GM21447 (cell line): ENCODE measurements at regions not wholly inside any gene's neighbourhood (a gene's known extent, or its start where the extent isn't known, plus 50 kb on each side); places are given as distances from the start of the nearest gene placed in this dataset.

ENCODE experiments used
- ATAC-seq: cut with Tn5 transposase; IDR thresholded peaks from one replicate; pipeline ENCODE4 v1.9.1; 2021; ENCODE audit not compliant: unreplicated experiment

DNA sequence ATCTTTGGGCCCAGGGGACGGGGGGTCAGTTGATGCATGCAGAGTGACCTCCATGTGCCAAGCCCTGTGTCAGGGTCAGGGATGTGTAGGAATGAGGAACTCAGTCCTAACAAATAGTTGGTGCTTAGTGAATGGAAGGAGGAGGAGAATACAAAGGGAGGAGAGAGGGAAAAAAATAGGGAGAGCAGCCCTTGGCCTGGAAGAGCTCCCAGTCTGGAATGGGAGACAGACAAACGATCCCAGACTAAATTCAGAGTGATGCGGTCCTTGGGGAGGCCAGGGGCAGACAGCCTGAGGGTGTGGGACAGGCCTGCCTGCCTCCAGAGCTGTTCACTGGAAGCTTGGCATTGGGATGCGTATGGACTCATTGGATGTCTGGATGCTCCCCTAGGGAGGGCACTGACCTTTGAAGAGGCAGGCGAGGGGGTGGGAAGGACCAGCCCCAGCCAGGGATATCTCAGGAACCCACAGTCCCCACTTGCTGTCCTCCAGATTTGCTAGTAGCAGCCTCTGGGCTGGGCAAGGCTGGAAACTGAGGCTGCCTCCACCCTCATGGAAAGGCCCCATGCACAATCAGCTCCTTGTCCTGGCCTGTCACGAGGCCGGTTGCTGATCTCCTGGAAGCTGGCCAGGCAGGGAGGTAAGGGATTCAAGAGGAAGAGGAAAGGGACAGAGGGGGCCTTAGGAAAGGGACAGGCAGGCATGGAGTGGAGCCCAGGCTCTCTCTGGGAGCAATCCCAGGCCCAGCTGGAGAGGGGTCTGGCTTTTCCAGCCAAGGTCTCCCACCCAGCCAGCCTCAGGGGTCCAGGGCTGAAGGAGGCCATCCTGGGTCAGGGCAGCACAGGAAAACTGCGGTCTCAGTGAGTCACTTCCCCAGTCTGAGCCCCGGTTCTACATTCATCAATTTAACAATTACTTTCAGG is 69.0 kb upstream of the GGTA1 start:
- no peak for ATAC-seq

DNA sequence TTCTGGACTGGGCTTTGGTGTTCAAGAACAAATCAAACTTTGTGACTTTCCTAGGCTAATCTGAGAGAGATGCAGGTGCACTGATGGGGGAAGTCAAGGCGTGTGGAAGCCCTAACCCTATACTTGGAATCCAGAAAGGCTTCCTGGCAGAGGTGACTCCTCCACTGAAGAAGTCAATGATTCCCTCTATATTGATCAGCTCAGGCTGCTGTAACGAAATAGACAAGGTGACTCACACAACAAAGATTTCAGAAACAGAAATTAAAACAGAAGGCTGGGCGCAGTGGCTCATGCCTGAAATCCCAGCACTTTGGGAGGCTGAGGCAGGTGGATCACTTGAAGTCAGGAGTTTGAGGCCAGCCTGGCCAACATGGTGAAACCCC is 69.6 kb upstream of the GGTA1 start:
- no peak for ATAC-seq

DNA sequence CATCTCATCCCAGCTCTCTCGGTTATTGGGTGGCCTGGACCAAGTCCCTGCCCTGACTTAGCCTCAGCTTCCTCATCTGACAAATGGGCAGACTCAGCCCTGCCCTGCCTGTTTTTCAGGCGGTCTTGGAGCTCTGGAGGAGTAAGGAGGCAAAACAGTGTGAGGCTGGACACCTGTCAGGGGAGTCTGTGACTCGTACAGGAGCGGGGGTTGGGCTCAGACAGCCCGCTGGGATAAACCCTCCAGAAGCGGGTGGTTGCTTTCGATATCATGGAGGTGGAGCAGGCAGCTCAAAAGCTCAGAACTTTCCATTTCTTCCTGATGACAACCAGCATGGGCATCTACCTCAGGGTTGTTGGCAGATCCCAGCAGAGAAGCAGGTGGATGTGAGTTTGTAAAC is 72.9 kb upstream of the GGTA1 start:
- no peak for ATAC-seq

DNA sequence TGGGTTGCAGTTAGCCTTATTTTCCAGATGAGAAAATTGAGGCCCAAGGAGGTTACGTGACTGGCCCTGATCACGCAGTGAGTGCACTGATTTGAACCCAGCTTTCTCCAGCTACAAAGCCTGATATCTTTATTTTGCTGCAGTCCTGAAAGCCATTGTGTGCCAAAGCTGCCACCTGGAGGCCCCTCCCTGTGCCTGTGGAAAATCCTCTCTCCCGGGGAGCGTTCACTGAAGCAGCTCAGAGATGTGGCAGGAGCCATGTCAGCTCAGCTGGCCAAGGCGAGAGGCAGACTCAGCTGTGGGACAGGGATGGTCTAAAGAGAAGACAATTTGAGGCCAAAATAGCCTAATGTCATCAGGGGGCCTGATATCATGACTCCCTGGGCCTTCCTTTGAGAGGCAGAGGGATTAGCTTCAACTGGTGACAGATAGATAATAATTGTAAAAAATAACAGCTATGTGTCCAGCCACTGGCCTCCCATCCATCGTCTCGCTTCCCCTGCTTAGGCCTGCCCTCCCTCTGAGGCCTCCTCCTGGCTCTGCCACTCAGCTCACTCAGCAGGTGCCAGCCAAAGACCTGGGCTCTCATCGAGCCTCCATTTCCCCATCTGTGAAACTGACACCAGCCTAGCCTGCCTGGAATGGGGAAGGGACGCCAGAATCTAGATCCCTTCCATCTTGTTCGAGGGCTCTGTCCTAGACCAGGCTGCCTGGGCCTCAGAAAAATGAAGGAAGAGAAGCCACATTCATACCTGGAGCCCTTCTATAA is 74.3 kb upstream of the GGTA1 start:
- no peak for ATAC-seq

DNA sequence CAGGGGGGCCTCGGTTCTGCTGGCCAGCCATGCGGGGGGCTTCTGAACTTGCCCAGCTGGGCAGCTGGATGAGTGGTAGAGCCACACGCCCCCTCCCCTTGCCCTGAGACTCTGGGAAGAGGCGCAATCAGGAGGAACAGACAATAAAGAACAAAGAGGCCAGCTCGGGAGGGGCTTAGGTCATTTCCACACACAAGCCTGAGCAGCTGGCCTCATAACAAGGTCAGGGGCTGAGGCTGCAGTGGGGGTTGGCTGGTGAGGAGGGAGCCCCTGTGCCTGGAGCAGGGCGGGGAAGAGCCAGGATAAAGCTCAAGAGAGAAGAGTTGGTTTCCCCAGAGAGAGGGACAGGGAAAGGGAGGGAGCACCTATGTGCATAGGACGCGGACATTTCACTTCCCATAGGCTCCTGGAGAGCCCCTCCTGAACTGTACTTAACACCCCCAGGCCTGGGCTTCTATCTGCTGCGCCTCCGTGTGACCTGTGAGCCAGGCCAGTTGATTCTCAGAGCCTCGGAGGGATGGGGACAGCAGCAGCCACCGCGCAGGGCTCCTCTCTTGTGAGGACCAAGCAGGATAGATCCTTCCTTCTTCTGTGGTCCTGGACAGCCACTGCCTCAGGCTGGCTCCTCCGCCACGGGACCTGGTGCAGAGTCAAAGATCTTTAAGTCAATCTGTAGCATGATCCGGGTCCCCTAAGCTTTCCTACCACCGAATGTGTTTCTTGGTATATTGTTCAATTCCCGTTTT is 75.3 kb upstream of the GGTA1 start:
- no peak for ATAC-seq

DNA sequence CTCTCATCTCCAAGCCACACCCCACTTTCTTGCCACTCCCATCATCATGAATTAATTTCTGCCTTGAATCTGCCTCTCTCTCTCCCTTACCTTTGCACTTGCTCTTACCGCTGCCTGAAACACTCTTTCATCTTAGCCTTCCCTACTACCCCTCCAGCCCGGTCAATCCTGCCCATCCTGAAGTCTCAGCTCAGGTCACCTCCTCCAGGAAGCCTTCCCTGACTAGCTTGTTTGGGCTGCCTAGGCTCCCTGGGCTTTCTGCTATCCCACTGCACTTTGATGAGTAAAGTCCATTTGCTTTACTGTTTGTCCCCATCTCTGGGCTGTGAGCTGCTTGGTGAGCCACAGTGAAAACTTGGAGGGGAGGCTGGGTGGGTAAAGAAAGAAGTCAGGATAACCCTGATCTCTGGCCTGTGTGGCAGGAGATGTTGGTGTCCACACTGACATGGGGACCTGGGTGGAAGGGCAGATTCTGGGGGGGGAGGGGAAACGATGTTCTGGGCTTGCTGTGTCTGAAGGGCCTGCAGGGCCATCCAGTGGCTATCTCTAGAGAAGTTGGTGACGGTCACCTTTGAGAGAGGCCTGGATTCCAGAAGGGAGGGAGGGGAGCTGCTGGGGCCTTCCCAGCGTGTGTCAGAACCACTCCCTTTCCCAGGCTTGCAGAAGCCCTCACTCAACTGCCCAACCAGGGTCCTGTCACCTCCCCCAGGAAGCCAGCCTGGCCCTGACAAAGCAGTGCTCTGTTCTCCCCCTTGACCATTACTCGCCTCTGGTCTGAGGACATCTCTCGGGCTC is 75.0 kb upstream of the DAB2IP start:
- no peak for ATAC-seq

DNA sequence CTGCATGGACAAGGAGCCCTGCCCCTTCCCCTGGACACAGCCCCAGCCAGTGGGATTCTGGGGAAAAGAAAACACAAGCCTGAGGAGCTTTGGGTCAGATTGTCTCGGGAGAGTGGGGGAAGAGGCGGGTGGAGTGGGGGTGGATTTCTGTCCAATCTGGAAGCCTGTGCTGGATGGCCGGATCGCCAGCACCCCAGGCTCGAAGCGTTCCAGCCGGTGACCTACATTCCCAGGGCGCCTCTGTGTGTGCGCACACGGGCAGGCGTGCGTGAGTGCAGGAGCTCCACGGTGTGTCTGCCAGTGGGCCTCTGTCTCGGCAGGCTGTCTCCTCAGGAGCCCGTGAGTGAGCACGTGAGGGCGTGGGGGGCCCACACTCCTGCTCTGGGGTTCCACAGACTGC is 74.3 kb upstream of the DAB2IP start:
- ATAC-seq = no peak

DNA sequence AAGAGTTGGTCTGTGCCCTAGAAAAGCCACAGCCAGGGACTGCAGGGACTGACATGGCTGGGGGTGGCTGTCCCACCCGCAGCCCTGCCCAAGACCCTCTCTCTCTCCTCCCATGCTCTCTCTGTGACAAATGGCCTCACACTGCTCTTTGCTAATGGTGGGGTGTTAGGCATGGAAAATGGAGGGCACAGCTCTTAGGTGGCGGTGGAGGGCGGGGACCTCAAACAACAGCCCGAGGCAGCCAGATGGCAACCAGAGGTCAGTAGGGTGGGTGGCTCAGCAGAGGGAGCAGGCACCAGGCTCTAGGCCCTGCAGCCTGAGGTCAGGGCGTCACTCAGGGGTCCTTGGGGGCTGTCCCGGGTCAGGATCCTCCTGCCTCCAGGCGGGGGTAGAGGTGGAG is 73.9 kb upstream of the DAB2IP start:
- ATAC-seq = no peak

DNA sequence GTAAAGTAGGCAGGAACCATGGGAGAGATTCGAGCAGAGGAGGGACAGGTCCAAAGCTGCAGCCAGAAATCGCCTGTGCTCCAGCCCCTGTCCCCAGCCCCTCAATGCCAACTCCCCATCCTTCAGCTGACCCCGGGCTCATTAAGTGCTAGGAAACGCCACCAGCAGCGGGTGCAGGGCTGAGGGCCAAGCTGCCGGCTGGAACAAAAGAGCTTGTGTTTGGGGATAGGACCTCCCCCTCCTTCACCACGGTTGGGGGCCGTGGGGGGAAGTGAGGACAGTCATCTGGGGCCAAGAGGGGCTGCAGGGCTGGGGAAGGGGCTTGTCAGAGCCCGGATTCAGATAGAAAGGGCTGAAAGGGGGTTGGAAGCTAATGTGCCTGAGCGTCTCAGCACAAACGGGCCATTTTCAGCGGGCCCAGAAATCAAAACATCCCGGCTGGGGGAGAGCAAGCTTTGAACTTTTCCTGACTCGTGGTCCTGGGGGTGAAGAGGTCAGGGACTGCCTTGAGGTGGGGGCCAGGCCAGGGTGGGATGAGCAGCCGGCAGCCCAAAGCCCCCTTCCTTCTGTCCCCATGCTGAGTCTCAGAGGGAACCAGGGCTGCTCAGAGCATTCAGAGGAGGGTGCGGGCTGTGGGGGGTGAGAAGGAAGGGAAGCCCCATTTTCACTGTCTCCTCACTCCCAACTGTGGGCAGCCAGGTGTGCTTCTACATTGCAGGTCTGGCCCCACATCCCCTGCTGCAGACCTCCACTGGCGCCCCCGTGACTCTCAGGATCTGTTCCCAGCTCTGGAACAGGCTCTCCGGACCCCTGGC is 69.4 kb upstream of the DAB2IP start:
- ATAC-seq = no peak

DNA sequence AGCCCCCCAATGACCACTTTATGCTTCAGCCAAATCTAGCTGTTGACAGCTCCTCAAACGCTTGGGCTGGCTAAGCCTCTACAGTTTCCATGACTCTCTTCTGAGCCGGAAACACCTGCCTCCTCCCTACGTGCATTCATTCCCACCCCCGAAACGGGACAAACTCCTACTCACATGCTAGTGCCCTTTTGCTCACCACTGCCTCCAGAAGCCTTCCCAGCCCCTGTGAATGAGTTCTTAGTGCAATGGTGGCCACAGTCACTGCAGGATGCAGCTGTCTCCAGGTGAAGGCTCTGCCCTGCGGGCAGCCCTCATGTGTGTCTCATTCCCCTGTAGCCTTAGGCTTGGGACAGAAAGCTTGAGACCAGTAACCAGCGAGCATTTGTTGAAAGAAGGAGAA is 68.8 kb upstream of the DAB2IP start:
- ATAC-seq = no peak

DNA sequence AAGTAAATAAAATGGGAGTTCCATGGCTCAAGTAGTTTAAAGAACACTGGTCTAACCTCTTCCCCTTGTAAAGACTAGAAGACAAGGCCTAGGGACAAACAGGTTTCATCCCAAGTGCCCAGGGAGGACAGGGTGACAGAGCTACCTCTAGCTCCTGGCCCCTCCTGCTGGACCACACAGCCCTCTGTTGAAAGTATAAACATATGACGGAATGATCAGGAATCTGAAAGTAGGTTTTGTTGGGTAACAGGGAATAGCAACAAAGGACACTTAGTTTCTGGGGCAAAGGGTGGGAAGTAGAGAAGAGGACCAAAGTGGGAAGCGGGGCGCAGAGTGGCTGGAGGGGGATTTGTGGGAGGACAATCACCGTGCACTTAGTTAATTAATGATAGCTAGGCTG is 67.0 kb upstream of the DAB2IP start:
- no peak for ATAC-seq

DNA sequence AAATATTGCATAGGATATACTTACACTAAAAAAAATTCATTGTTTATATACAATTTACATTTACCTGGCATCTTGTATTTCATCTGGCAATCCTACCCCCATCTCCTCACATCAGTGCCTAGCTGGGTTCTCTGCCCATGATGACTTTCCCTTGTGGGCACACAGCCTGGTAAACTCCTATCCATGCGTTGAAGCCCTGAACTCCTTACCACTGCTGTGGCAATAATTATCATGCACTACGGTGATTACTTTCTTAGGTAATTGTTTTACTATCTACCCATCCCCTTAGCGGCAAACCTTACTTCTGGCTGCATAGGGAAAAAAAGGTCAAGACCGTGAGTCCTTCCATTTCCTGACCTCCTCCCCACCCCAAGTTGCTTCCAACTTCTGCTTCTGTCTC is 63.6 kb upstream of the DAB2IP start:
- ATAC-seq = no peak

DNA sequence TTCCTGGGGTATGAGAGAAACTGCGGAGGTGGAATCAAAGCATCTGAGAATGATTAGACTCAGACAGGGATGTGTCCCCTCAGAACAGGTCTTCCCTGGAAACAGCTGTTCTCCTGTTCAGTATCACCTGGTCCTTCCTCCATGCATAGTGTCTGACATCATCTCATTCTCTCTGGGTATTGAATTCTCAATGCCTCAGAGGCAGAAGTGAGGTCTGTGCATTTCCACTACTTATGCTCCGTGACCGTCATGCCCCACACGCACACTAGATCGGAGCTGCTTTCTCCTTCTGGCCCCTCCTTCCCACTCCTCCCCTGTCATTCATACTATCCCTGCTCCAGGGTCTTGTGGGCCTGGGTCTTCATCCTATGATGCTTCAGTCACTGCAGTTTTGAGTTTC is 61.4 kb upstream of the DAB2IP start:
- no peak for ATAC-seq

DNA sequence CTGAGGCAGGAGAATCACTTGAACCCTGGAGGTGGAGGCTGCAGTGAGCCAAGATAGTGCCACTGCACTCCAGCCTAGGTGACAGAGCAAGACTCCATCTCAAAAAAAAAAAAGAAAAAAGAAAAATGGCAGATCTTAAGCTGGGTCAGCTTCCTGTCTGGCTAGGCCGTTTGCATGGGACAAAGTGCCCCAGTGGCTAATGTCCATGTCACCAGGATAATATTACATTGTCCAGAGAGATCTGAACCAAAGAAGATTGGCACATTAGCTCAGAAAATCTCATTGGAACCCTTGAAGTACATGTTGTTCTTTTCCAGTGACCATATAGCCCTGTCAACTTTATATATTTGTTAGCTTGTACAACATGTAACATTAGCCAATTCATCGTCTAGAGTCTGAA is 59.2 kb upstream of the DAB2IP start:
- ATAC-seq = no peak

DNA sequence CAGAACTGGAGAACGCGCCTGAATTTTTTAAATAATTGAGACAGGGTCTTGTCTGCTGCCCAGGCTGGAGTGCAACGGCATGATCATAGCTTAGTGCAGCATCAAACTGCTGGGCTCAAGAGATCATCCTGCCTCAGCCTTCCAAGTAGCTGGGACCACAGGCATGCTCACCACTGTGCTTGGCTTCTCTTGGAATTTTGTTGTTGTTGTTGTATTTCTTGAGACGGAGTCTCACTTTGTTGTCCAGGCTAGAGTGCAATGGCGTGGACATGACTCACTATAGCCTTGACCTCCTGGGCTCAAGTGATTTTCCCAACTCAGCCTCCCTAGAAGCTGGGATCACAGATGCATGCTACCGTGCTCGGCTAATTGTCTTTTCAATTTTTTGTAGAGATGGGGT is 58.4 kb upstream of the DAB2IP start:
- no peak for ATAC-seq

DNA sequence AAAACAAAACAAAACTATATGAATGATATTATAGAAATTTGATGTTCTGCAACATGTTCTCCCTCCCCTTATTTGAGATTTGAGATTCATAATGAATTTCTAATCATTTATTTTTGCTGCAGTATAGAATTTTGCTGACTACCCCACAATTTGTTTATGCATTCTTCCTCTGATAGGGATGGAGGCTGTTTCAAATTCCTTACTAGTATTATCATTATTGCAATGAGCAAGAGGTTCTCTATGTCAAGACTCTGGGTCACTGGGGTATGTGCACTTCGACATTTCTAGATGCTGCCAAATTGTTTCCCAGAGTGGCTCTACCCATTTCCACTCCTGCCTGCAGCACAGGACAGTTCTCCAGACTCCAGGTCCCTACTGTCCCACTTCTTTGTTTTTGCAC is 54.9 kb upstream of the DAB2IP start:
- ATAC-seq = no peak

DNA sequence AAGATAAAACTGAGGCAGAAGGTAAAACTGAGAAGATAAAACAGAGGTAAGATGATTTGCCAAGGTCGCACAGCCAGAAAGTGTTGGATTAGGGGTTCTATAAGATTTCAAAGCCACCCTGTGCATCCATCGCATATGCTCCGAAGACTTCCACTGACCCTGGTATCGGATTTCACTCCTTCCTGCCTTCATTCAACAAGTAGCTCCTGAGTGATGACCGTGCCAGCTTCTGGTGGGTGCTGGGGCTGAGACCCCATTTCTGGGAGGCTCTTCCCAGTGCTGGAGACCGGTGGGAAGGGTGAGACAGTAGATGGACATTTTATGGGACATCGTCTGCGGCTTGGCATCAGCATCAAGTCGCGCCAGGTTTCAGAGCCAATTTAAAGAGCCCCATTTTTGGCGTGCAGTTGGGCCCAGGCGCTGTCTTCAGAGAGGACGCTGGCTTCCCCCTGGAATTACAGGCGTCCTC is 53.7 kb upstream of the DAB2IP start:
- ATAC-seq = no peak

DNA sequence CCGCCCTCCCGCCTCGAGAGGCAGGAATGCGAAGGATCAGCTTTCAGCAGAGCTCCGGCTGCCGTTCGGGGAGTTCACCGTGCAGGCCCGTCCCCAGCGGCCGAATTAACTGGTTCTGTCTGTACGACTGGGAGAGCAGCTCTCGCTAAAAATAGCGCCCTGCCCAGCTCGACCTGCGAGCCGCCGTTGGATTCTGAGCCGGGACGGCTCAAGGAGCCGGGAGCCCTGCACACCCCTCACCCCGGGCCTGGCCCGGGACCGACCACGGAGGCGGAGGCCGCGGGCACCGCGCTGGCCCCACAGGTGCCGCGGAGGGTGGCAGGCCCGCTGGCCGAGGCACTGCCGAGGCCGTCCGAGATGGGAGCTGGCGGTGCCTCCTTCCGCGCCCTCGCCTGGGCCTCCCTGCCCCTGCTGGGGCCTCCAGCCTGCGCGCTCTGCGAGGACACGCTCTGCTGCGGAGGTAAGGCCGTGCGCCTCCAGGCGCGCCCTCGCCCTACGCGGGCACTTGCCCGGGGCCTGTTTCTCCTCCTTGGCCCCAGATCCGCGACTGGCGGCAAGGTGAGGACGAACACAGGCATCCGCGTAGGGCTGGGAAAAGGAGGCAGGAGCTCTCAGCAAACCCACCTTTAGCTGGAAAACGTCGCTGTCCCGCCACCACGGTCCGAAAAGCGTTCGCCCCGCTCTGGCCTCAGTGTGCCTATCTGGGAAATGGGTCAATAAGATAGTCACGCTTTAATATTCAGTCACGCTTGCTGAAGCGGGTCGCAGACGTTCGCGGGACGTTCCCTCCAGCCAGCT is 53.1 kb upstream of the DAB2IP start:
- no peak for ATAC-seq
